ENCODE measurements at regions not wholly inside any gene's neighbourhood (a gene's known extent, or its start where the extent isn't known, plus 50 kb on each side); places are given as distances from the start of the nearest gene placed in this dataset.

GRCh38 chr11:130726234-130727037, 189.8 kb downstream of the SNX19 start:
- FAIRE-seq, result no peak
- H3K27ac ChIP-seq, result no peak overlapping the region
- WGBS, 2 donors, result 68 to 77% methylated on average over 14 of the region's 14 CpGs

DNA sequence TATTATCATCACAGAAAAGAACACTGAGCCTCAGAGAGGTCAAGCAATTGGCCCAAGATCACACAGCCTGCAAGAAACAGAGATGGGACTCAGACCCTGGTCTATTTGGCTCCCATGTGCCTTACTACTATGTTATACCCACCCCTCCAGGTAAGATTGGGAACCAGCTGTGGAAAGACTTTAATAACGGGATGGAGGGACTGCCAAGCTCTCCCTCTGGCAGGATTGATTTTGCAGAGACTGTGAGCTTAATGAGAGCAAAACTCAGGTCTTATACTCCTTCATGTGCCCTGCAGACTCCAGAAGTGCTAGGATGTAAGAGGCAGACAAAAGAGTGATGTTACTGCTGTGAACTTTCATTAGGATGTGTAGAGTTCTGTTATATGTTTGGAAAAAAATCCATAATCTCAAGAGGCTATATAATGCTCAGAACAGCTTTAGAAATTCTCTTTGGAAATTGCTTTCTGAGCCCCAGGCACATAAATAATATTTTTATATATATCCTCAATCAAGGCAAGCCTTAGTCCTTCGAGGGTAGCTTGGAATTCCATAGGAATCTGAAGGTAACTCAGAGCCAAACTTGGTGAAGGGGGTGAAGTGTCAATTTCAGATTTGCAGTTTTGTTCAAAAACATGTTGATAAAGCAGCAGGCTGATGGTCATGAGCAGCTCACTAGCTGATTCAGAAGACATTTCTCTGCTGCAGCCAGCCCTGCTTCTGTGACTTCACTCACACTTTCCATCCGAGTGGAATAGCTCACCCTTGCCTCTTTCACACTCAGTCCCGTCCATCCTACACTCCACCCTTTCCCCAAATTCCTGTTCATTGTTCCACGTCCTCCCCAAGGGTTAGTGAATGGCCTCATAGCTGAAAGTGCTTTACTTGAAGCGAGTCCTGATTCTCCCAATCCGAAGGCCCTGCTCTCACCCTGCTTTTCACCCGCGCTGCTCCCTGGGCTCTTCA, 188.8 kb downstream of the SNX19 start:
- H3K4me1 ChIP-seq, result no peaks in the 10 kb centered on the region
- H3K27me3 ChIP-seq, result no peaks in the 10 kb centered on the region
- no peak overlapping the region for H3K4me3 ChIP-seq
- H3K36me3 ChIP-seq, result no peaks in the 10 kb centered on the region
- 64 to 68% methylated on average over 9 of the region's 9 CpGs for WGBS, 2 donors
- no peak overlapping the region for H3K27ac ChIP-seq
- FAIRE-seq (no peak), DNase-seq (no peak), ATAC-seq (no peak)
- intact Hi-C loops (cut with DNase I), result no loop called here
- TF ChIP-seq, protein P1, sequence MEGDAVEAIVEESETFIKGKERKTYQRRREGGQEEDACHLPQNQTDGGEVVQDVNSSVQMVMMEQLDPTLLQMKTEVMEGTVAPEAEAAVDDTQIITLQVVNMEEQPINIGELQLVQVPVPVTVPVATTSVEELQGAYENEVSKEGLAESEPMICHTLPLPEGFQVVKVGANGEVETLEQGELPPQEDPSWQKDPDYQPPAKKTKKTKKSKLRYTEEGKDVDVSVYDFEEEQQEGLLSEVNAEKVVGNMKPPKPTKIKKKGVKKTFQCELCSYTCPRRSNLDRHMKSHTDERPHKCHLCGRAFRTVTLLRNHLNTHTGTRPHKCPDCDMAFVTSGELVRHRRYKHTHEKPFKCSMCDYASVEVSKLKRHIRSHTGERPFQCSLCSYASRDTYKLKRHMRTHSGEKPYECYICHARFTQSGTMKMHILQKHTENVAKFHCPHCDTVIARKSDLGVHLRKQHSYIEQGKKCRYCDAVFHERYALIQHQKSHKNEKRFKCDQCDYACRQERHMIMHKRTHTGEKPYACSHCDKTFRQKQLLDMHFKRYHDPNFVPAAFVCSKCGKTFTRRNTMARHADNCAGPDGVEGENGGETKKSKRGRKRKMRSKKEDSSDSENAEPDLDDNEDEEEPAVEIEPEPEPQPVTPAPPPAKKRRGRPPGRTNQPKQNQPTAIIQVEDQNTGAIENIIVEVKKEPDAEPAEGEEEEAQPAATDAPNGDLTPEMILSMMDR (IDR thresholded peaks at IDR 0.05), result no peak
- H3K9me3 ChIP-seq, result no peaks in the 10 kb centered on the region

More at GRCh38 chr11:130726234-130727037, 189.8 kb downstream of the SNX19 start:
- Histone ChIP-seq H3K9me3 (no peaks in the 10 kb centered on the region), H3K27me3 (no peaks in the 10 kb centered on the region), H3K4me3 (no peak overlapping the region), H3K36me3 (no peaks in the 10 kb centered on the region), H3K4me1 (no peaks in the 10 kb centered on the region)
- intact Hi-C loops (cut with DNase I), result no loop called here
- TF ChIP-seq, protein P1 (IDR thresholded peaks at IDR 0.05), result no peak
- ATAC-seq, result peak in 3 of 4 donors; percentile 28 to 62 (median 41)
- no peak for DNase-seq

DNA sequence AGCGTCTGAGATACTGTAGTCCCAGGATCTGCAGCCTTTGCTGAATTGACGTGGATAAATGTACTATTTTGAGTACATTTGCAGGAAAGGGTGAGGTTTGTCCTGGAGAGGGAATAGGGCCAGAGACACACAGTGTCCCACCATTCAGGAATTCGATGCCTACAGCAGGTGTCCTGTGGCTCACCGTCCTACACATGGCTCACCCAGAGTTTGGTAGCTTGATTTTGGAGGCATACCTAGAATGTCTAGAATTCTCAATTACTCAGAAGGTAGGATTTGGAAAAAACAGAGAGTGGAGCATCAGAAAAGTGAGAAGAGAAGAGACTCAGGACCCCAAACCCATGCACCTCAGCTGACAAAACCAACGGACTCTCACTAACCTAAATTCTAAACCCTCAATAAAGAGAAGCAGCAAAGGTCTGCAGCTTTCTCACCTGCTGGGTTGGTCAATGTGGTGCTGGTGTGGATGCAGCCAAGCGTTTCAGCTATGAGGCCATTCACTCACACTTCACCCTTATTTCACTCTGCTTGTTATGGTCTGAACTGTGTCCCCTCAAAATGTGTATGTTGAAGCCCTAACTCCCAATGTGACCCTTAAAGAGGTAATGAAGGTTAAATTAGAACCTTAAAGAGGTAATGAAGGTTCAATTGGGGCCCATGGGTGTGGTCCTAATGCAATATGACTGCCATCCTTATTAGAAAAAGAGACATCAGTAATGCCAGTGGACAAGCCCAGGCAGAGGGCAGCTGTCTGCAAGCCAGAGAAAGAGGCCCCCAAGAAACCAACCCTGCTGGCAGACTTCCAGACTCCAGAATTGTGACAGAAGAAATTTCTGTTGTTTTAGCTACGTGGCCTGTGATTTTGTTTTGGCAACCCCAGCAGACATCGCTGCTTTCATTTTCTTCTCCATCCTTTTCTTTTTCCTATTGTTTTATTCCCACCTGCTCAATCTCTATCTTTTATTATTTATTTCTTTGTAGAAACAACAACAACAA, 187.8 kb downstream of the SNX19 start:
- no peaks in the 10 kb centered on the region for H3K9me3 ChIP-seq
- 71 to 75% methylated on average over 8 of the region's 8 CpGs for WGBS, 2 donors
- no peaks in the 10 kb centered on the region for H3K27me3 ChIP-seq
- H3K4me1 ChIP-seq, result no peaks in the 10 kb centered on the region
- H3K27ac ChIP-seq, result no peak overlapping the region
- ATAC-seq (no peak), FAIRE-seq (no peak), DNase-seq (no peak)
- H3K4me3 ChIP-seq, result no peak overlapping the region
- H3K36me3 ChIP-seq, result no peaks in the 10 kb centered on the region
- intact Hi-C loops (cut with DNase I), result no loop called here
- TF ChIP-seq, protein P1 (IDR thresholded peaks at IDR 0.05), result no peak

DNA sequence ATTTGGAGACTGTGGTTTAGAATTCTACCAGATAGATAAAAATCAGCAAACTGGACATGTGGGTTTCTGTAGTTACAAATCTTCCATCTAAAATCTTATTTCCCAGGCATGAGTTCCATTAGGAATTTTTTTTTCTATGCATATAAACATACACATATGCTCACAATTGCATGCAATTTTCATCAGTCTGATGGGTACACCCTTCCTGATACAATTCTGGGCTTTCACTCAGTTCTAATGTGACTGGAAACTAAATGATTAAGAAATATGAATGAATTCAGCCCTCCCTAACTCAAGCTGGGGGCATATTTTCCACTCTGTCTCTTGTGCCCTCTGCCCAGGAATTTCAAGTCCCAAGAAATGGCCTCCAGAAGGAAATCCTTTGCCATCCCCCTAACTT, 187.1 kb downstream of the SNX19 start:
- Histone ChIP-seq H3K27me3 (no peaks in the 10 kb centered on the region), H3K4me3 (no peak overlapping the region), H3K27ac (no peak overlapping the region), H3K9me3 (no peaks in the 10 kb centered on the region), H3K4me1 (no peaks in the 10 kb centered on the region), H3K36me3 (no peaks in the 10 kb centered on the region)
- intact Hi-C loops (cut with DNase I), result no loop called here
- no peak for DNase-seq
- no peak for ATAC-seq
- TF ChIP-seq, protein P1 (IDR thresholded peaks at IDR 0.05), result no peak
- FAIRE-seq, result no peak
